Activated naive CD8-positive, alpha-beta T cell treated with anti-CD3 and anti-CD28 coated beads for 36 hours (primary cell): ENCODE measurements at regions not wholly inside any gene's neighbourhood (a gene's known extent, or its start where the extent isn't known, plus 50 kb on each side); places are given as distances from the start of the nearest gene placed in this dataset.
"Not testable (repeated sequence)": the region's sequence is repeated elsewhere in the genome, so short reads cannot be mapped to it uniquely, and the experiment has no call there.

Experiments used
- DNase-seq: peaks from one replicate; pipeline ENCODE4 v3.0.0; 2021
- H3K27ac Mint-ChIP-seq: one replicate; pipeline ENCODE4 v1.8.0; 2022; ENCODE audit warnings: mild to moderate bottlenecking, moderate library complexity, mixed read lengths
- H3K27me3 Mint-ChIP-seq: one replicate; pipeline ENCODE4 v1.8.0; 2022; ENCODE audit warnings: mild to moderate bottlenecking, mixed read lengths
- H3K36me3 Mint-ChIP-seq: one replicate; pipeline ENCODE4 v1.8.0; 2021; ENCODE audit warnings: mild to moderate bottlenecking, mixed read lengths
- H3K4me1 Mint-ChIP-seq: one replicate; pipeline ENCODE4 v1.8.0; 2021; ENCODE audit warnings: mixed read lengths
- H3K4me3 Mint-ChIP-seq: one replicate; pipeline ENCODE4 v1.8.0; 2022; ENCODE audit warnings: mild to moderate bottlenecking, moderate library complexity, mixed read lengths
- H3K9me3 Mint-ChIP-seq: one replicate; pipeline ENCODE4 v1.8.0; 2022; ENCODE audit warnings: mixed read lengths

GRCh38 chr3:139270652-139271051, 73.2 kb upstream of the MRPS22 start:
- H3K9me3 Mint-ChIP-seq, H3K4me1 Mint-ChIP-seq, H3K27ac Mint-ChIP-seq, DNase-seq, H3K36me3 Mint-ChIP-seq, H3K27me3 Mint-ChIP-seq, H3K4me3 Mint-ChIP-seq: not testable (repeated sequence)

DNA sequence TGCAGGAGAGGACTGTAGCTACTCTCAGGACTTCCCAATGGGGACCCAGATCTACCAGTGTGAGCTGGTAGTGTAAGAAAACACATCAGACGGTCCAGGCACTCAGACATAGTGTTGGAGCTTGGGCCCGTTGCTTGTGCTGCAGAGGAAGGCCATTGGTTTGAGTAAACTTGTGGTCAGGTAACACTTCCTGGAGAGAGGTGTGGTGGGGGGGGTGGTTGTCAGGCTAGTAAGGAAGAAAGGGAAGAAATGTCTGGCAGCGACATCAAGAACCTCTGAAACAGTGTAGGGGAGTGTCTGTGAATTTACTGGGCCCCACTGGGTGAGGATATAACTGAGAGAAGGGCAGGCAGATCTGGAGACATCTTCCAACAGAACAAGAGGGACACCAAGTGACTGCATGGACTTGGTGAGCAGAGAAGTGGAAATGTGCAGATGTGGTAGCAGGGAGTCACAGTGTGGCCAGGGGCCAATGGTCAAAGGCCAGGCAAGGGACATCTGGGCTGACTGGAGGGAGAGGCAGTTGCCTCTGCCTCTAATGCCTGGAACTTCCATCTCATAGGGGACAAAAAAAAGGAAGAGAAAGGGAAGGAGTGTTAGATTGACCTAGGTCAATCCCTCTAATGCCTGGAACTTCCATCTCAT, 63.7 kb upstream of the MRPS22 start:
- H3K27me3 Mint-ChIP-seq = no peaks in the 10 kb centered on the region
- no peak for DNase-seq
- no peak overlapping the region for H3K4me3 Mint-ChIP-seq

GRCh38 chr3:139281096-139281495, 62.7 kb upstream of the MRPS22 start:
- H3K9me3 Mint-ChIP-seq = no peaks in the 10 kb centered on the region
- H3K4me1 Mint-ChIP-seq = no peaks in the 10 kb centered on the region
- H3K27ac Mint-ChIP-seq = no peak overlapping the region
- no peak overlapping the region for H3K4me3 Mint-ChIP-seq
- DNase-seq = no peak
- no peaks in the 10 kb centered on the region for H3K27me3 Mint-ChIP-seq
- no peaks in the 10 kb centered on the region for H3K36me3 Mint-ChIP-seq

More for the DNA sequence above, 63.7 kb upstream of the MRPS22 start:
- Mint-ChIP-seq H3K4me1 (no peaks in the 10 kb centered on the region), H3K9me3 (no peaks in the 10 kb centered on the region), H3K36me3 (no peaks in the 10 kb centered on the region), H3K27ac (no peak overlapping the region)

- Mint-ChIP-seq H3K9me3 (no peaks in the 10 kb centered on the region), H3K27me3 (no peaks in the 10 kb centered on the region), H3K4me1 (no peaks in the 10 kb centered on the region), H3K36me3 (no peaks in the 10 kb centered on the region), H3K27ac (no peak overlapping the region), H3K4me3 (no peak overlapping the region)
- no peak for DNase-seq
These were observed 62.2 kb upstream of the MRPS22 start for GRCh38 chr3:139281522-139282196.

DNA sequence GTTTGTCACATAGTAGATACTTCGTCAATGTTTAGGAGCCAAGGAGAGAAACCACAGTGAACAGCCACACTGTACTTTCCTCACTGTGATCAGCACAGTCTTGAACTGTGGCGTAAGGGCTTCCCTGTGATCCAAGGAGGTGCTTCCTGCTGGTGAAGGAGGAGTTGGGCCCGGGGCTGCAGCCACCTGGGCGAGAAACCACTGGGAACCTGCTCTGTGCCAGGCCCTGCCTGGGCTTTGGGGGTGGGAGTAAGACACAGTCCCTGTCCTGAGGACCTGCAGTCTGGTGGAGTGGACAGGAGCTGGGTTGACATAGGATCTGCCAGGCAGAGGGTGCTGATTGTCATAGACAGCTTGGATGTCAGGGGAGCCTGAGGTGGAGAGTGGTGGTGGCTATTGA, 60.5 kb upstream of the MRPS22 start:
- Mint-ChIP-seq H3K9me3 (no peaks in the 10 kb centered on the region), H3K27me3 (no peaks in the 10 kb centered on the region), H3K27ac (no peak overlapping the region), H3K4me3 (no peak overlapping the region), H3K36me3 (no peaks in the 10 kb centered on the region), H3K4me1 (no peaks in the 10 kb centered on the region)
- no peak for DNase-seq

GRCh38 chr3:139284221-139284620, 59.6 kb upstream of the MRPS22 start:
- Mint-ChIP-seq H3K9me3 (no peaks in the 10 kb centered on the region), H3K4me1 (no peaks in the 10 kb centered on the region), H3K36me3 (no peaks in the 10 kb centered on the region), H3K27ac (no peak overlapping the region), H3K4me3 (no peak overlapping the region), H3K27me3 (no peaks in the 10 kb centered on the region)
- DNase-seq = no peak

GRCh38 chr3:139285691-139286090, 58.1 kb upstream of the MRPS22 start:
- Mint-ChIP-seq H3K27ac (no peak overlapping the region), H3K36me3 (no peaks in the 10 kb centered on the region), H3K27me3 (no peaks in the 10 kb centered on the region), H3K4me3 (no peak overlapping the region), H3K4me1 (no peaks in the 10 kb centered on the region), H3K9me3 (no peaks in the 10 kb centered on the region)
- DNase-seq = no peak

GRCh38 chr3:139286241-139286640, 57.6 kb upstream of the MRPS22 start:
- Mint-ChIP-seq H3K4me1 (no peaks in the 10 kb centered on the region), H3K27ac (no peak overlapping the region), H3K4me3 (no peak overlapping the region), H3K36me3 (no peaks in the 10 kb centered on the region), H3K9me3 (no peaks in the 10 kb centered on the region), H3K27me3 (no peaks in the 10 kb centered on the region)
- no peak for DNase-seq

GRCh38 chr3:139286825-139287224, 57.0 kb upstream of the MRPS22 start:
- no peak overlapping the region for H3K4me3 Mint-ChIP-seq
- no peaks in the 10 kb centered on the region for H3K36me3 Mint-ChIP-seq
- no peaks in the 10 kb centered on the region for H3K9me3 Mint-ChIP-seq
- no peak overlapping the region for H3K27ac Mint-ChIP-seq
- no peak for DNase-seq
- H3K4me1 Mint-ChIP-seq = no peaks in the 10 kb centered on the region
- no peaks in the 10 kb centered on the region for H3K27me3 Mint-ChIP-seq

GRCh38 chr3:139287557-139287956, 56.3 kb upstream of the MRPS22 start:
- H3K9me3 Mint-ChIP-seq = no peaks in the 10 kb centered on the region
- H3K27ac Mint-ChIP-seq = no peak overlapping the region
- no peaks in the 10 kb centered on the region for H3K27me3 Mint-ChIP-seq
- no peaks in the 10 kb centered on the region for H3K4me1 Mint-ChIP-seq
- no peak overlapping the region for H3K4me3 Mint-ChIP-seq
- no peak for DNase-seq
- no peaks in the 10 kb centered on the region for H3K36me3 Mint-ChIP-seq

- Mint-ChIP-seq H3K4me1 (no peaks in the 10 kb centered on the region), H3K27me3 (no peaks in the 10 kb centered on the region), H3K36me3 (no peaks in the 10 kb centered on the region), H3K27ac (no peak overlapping the region), H3K4me3 (no peak overlapping the region), H3K9me3 (no peaks in the 10 kb centered on the region)
- no peak for DNase-seq
These were observed 55.5 kb upstream of the MRPS22 start for GRCh38 chr3:139288266-139288821.

DNA sequence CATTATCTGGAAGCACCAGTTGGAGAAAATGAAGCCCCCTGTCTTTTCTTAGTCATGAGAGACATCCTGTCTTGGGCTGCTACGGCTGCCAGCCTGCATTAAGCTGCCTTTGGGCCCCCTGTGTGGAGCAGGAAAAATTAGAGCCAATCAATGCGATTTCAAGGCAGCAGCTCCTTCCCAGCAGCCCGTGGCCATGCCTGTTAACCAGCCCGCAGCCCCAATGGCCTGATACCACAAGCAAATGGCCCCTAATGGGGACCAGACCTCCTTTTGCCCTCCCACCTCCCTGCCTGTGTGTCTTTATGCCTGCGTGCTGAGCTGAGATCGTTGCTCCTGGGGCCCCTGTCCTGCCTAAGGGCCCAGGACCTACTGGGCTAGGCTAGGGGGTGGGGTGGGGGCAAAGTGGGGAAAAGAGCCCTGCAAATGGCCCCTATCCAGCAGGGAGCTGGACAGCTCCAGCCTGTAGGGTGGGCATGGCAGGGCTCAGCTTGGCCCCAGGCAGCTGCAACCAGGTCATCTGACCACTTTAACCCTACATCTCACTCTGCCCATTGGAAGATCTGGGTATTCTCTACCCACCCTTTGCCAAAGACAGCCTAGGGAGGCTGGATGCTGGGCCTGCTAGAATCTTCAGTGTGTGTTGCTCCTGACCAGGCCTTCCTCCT, 53.8 kb upstream of the MRPS22 start:
- H3K4me3 Mint-ChIP-seq = no peak overlapping the region
- H3K36me3 Mint-ChIP-seq = no peaks in the 10 kb centered on the region
- H3K27ac Mint-ChIP-seq = no peak overlapping the region
- no peaks in the 10 kb centered on the region for H3K4me1 Mint-ChIP-seq
- no peaks in the 10 kb centered on the region for H3K27me3 Mint-ChIP-seq
- H3K9me3 Mint-ChIP-seq = no peaks in the 10 kb centered on the region
- no peak for DNase-seq

- Mint-ChIP-seq H3K4me3 (no peak overlapping the region), H3K27me3 (no peaks in the 10 kb centered on the region), H3K9me3 (no peaks in the 10 kb centered on the region), H3K27ac (no peak overlapping the region), H3K4me1 (no peaks in the 10 kb centered on the region), H3K36me3 (no peaks in the 10 kb centered on the region)
- no peak for DNase-seq
These were observed 52.4 kb upstream of the MRPS22 start for GRCh38 chr3:139291276-139292051.

DNA sequence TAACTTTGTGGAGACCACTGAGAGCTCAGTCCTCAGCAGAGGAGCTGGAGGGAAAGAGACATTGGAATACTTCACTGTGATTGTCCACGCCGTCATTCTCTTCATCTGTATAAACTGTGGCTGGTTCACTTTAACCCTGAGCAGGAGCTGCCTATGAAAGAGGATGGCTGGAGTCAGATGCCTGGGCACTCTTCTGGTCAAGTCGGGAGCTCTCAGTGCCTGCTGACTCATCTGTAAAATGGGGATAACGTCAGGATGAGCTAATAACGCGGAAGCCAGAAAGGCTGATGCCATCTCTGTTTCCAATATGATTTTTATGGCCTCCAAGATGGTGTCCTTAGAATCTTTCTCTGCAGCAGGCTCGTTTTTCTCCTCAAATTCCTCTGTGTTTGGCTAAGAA, 51.6 kb upstream of the MRPS22 start:
- H3K27me3 Mint-ChIP-seq = no peaks in the 10 kb centered on the region
- no peak overlapping the region for H3K27ac Mint-ChIP-seq
- no peaks in the 10 kb centered on the region for H3K9me3 Mint-ChIP-seq
- DNase-seq = no peak
- H3K4me3 Mint-ChIP-seq = no peak overlapping the region
- no peaks in the 10 kb centered on the region for H3K36me3 Mint-ChIP-seq
- H3K4me1 Mint-ChIP-seq = no peaks in the 10 kb centered on the region
